ENCODE measurements at regions not wholly inside any gene's neighbourhood (a gene's known extent, or its start where the extent isn't known, plus 50 kb on each side); places are given as distances from the start of the nearest gene placed in this dataset.

GRCh38 chr2:217523286-217523685 lies 479.5 kb downstream of the TNS1 start:
- no peaks in the 10 kb centered on the region for H4K20me1 ChIP-seq (ENCODE audit: control insufficient read depth, insufficient read depth, low read length, poor library complexity, severe bottlenecking)
- Mint-ChIP-seq H3K27me3 (no peaks in the 10 kb centered on the region), H3K9me3 (ENCODE audit: insufficient read depth) (no peaks in the 10 kb centered on the region), H3K27ac (no peak overlapping the region), H3K4me1 (no peaks in the 10 kb centered on the region), H3K4me3 (no peak overlapping the region)
- no peaks in the 10 kb centered on the region for H3K36me3 ChIP-seq (replicated peaks in 1 of 2; ENCODE audit: control extremely low read depth in 1 of 2, control insufficient read depth in 1 of 2, extremely low read depth in 1 of 2, insufficient read depth in 2 of 2, low read length in 1 of 2)
- DNase-seq (no peak), ATAC-seq (ENCODE audit: low read depth) (no peak)
- WGBS (ENCODE audit: insufficient coverage), result 89% methylated on average over 5 of the region's 7 CpGs
- H3K9me3 ChIP-seq (ENCODE audit: control extremely low read depth in 1 of 3, control insufficient read depth in 2 of 3, insufficient read depth in 1 of 3, low read length in 2 of 3), result no peaks in the 10 kb centered on the region
- intact Hi-C loops (cut with micrococcal nuclease), result no loop called here
- ChIA-PET CTCF (no interaction called here), POLR2A (no interaction called here)
- TF ChIP-seq CTCF (IDR thresholded peaks at IDR 0.05) (no peak), EZH2 (IDR thresholded peaks at IDR 0.05; ENCODE audit: borderline replicate concordance, insufficient read depth, low read depth, low read length, poor library complexity, severe bottlenecking) (no peak)
- no peak overlapping the region for H3K4me3 ChIP-seq (ENCODE audit: control extremely low read depth in 1 of 5, extremely low read depth in 1 of 5, insufficient read depth in 1 of 5, low read depth in 2 of 5, low read length in 4 of 5)
- no peaks in the 10 kb centered on the region for H3K27me3 ChIP-seq (replicated peaks in 1 of 4; ENCODE audit: control extremely low read depth in 1 of 4, control insufficient read depth in 3 of 4, insufficient read depth in 4 of 4, low read length in 3 of 4)
- no peak overlapping the region for H3K27ac ChIP-seq (ENCODE audit: low read length in 2 of 2)
- H3K4me1 ChIP-seq (ENCODE audit: control insufficient read depth in 2 of 2, insufficient read depth in 2 of 2, low read length in 2 of 2), result no peaks in the 10 kb centered on the region
- no peak overlapping the region for H2AFZ ChIP-seq (ENCODE audit: insufficient read depth, low read depth, low read length, poor library complexity, severe bottlenecking)
- no peak overlapping the region for H3K4me2 ChIP-seq (replicated peaks; ENCODE audit: low read depth, low read length, poor library complexity, severe bottlenecking)
- no peak overlapping the region for H3K9ac ChIP-seq (ENCODE audit: low read length)
- H3K79me2 ChIP-seq (ENCODE audit: control insufficient read depth, insufficient read depth, low read length), result no peaks in the 10 kb centered on the region

GRCh38 chr2:217521820-217522219 lies 481.0 kb downstream of the TNS1 start:
- ATAC-seq (ENCODE audit: low read depth), result no peak
- H2AFZ ChIP-seq (ENCODE audit: insufficient read depth, low read depth, low read length, poor library complexity, severe bottlenecking), result no peak overlapping the region
- H3K36me3 ChIP-seq (replicated peaks in 1 of 2; ENCODE audit: control extremely low read depth in 1 of 2, control insufficient read depth in 1 of 2, extremely low read depth in 1 of 2, insufficient read depth in 2 of 2, low read length in 1 of 2), result no peaks in the 10 kb centered on the region
- no peaks in the 10 kb centered on the region for H4K20me1 ChIP-seq (ENCODE audit: control insufficient read depth, insufficient read depth, low read length, poor library complexity, severe bottlenecking)
- no peak overlapping the region for H3K27ac ChIP-seq (ENCODE audit: low read length in 2 of 2)
- H3K27ac Mint-ChIP-seq, result no peak overlapping the region
- no peaks in the 10 kb centered on the region for H3K27me3 ChIP-seq (replicated peaks in 1 of 4; ENCODE audit: control extremely low read depth in 1 of 4, control insufficient read depth in 3 of 4, insufficient read depth in 4 of 4, low read length in 3 of 4)
- H3K9ac ChIP-seq (ENCODE audit: low read length), result no peak overlapping the region
- intact Hi-C loops (cut with micrococcal nuclease), result no loop called here
- CTCF ChIA-PET, result no interaction called here
- no peaks in the 10 kb centered on the region for H3K4me1 Mint-ChIP-seq
- POLR2A ChIA-PET, result no interaction called here
- H3K9me3 Mint-ChIP-seq (ENCODE audit: insufficient read depth), result no peaks in the 10 kb centered on the region
- WGBS (ENCODE audit: insufficient coverage), result 83% methylated on average over 1 of the region's 2 CpGs
- H3K4me3 ChIP-seq (ENCODE audit: control extremely low read depth in 1 of 5, extremely low read depth in 1 of 5, insufficient read depth in 1 of 5, low read depth in 2 of 5, low read length in 4 of 5), result no peak overlapping the region
- H3K9me3 ChIP-seq (ENCODE audit: control extremely low read depth in 1 of 3, control insufficient read depth in 2 of 3, insufficient read depth in 1 of 3, low read length in 2 of 3), result no peaks in the 10 kb centered on the region
- H3K79me2 ChIP-seq (ENCODE audit: control insufficient read depth, insufficient read depth, low read length), result no peaks in the 10 kb centered on the region
- H3K4me3 Mint-ChIP-seq, result no peak overlapping the region
- no peak for DNase-seq
- H3K27me3 Mint-ChIP-seq, result no peaks in the 10 kb centered on the region
- no peaks in the 10 kb centered on the region for H3K4me1 ChIP-seq (ENCODE audit: control insufficient read depth in 2 of 2, insufficient read depth in 2 of 2, low read length in 2 of 2)
- TF ChIP-seq EZH2 (IDR thresholded peaks at IDR 0.05; ENCODE audit: borderline replicate concordance, insufficient read depth, low read depth, low read length, poor library complexity, severe bottlenecking) (no peak), CTCF (IDR thresholded peaks at IDR 0.05) (no peak)
- H3K4me2 ChIP-seq (replicated peaks; ENCODE audit: low read depth, low read length, poor library complexity, severe bottlenecking), result no peak overlapping the region
